ENCODE measurements at regions not wholly inside any gene's neighbourhood (a gene's known extent, or its start where the extent isn't known, plus 50 kb on each side); places are given as distances from the start of the nearest gene placed in this dataset.

DNA sequence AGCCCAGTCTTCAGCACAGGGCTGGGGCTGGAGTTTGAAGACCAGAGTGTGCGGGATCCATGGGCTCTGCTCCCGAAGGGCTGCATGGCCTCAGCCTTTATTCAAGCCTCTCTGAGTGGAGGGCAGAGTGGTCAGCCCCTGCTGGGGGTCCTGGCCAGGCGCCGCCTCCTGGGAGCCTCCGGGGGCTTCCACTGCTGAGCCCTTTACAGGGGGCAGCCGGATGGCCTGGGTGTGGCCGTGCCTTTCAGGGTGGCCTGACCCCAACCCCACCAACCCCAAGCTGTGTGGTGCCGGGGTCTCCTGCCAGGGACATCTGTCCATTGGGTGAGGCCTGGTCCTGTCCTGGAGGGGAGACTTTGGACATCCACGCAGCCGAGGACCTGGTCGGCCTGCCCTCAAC is 76.0 kb upstream of the SLCO4A1 start:
- H3K4me1 ChIP-seq (ENCODE audit: insufficient read depth) = no peaks in the 10 kb centered on the region
- DNase-seq = no peak
- H3K36me3 ChIP-seq = no peaks in the 10 kb centered on the region
- intact Hi-C loops (cut with DNase I) = no loop called here
- H3K27ac ChIP-seq = no peak overlapping the region
- TF ChIP-seq, protein P1, sequence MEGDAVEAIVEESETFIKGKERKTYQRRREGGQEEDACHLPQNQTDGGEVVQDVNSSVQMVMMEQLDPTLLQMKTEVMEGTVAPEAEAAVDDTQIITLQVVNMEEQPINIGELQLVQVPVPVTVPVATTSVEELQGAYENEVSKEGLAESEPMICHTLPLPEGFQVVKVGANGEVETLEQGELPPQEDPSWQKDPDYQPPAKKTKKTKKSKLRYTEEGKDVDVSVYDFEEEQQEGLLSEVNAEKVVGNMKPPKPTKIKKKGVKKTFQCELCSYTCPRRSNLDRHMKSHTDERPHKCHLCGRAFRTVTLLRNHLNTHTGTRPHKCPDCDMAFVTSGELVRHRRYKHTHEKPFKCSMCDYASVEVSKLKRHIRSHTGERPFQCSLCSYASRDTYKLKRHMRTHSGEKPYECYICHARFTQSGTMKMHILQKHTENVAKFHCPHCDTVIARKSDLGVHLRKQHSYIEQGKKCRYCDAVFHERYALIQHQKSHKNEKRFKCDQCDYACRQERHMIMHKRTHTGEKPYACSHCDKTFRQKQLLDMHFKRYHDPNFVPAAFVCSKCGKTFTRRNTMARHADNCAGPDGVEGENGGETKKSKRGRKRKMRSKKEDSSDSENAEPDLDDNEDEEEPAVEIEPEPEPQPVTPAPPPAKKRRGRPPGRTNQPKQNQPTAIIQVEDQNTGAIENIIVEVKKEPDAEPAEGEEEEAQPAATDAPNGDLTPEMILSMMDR (IDR thresholded peaks at IDR 0.05) = no peak
- TF ChIP-seq EP300 (IDR thresholded peaks at IDR 0.05) = no peak
- TF ChIP-seq POLR2A (IDR thresholded peaks at IDR 0.05) = no peak
- 77 to 84% (median 81%) methylated on average over 10 to 11 of the region's 11 CpGs for WGBS, 3 donors
- no peaks in the 10 kb centered on the region for H3K9me3 ChIP-seq
- H3K27me3 ChIP-seq = no peaks in the 10 kb centered on the region
- no peak overlapping the region for H3K4me3 ChIP-seq

DNA sequence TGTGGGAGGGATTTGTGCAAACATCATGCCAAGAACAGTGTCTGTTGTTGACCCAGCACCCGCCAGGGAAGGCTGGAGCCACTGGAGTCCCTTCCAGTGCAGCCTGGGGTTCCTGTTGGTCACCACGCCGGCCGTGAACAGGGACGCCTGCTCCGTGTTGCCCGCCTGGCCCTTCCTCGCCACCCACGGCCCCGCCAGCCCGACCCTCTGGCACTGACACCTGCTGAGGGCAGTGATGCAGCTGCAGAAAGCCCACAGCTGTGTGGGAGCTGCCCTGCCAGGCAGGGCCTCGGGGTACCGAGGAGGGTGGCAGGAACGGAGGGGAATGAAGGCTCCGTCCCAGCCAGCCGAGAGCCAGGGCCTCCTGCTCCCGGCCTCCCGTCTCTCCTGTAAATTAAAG is 75.5 kb upstream of the SLCO4A1 start:
- DNase-seq = no peak
- Histone ChIP-seq H3K27ac (no peak overlapping the region), H3K4me1 (ENCODE audit: insufficient read depth) (no peaks in the 10 kb centered on the region), H3K4me3 (no peak overlapping the region), H3K36me3 (no peaks in the 10 kb centered on the region), H3K27me3 (no peaks in the 10 kb centered on the region), H3K9me3 (no peaks in the 10 kb centered on the region)
- intact Hi-C loops (cut with DNase I) = no loop called here
- WGBS, 3 donors = 64 to 74% (median 65%) methylated on average over 17 to 18 of the region's 18 CpGs
- no peak for TF ChIP-seq POLR2A (IDR thresholded peaks at IDR 0.05)
- no peak for TF ChIP-seq EP300 (IDR thresholded peaks at IDR 0.05)

DNA sequence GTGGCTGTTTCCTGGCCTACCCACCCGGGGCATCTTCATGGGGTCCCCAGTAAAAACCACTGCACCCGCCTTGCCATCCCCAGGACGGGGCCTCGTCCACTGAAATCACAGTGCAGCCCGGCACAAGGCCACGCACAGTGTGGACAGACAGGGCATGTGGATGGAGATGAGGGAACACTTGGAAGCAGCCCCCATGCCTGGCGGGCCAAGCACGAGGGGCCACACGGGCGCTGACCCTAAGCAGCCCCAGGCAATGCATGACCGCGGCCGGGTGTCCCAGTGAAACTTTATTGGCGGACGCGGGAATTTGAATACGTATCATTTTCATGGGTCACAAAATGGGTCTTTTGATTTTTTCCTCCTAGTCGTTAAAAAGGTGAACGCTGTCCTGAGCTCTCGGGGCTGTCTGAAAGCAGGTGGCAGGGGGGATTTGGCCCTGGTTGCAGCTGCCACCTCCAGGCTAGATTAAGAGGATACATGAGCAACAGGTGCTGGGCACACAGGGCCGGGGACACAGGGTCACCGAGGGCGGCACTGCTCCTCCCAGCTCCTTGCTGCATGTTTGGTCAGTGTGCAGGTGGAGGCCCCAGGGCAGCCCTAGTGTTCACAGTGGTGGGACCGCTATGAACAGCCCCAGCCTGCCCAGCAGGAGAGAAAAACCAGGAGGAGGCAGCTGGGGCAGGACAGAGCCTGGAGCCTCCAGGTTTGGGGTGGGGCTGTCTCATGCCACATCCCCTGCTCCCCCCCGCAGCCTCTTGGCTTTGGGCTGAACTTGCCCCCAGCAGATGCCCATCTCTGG is 74.9 kb upstream of the SLCO4A1 start:
- no peak for DNase-seq
- H3K4me1 ChIP-seq (ENCODE audit: insufficient read depth) = no peaks in the 10 kb centered on the region
- H3K27ac ChIP-seq = no peak overlapping the region
- intact Hi-C loops (cut with DNase I) = no loop called here
- no peak overlapping the region for H3K4me3 ChIP-seq
- no peaks in the 10 kb centered on the region for H3K9me3 ChIP-seq
- no peaks in the 10 kb centered on the region for H3K27me3 ChIP-seq
- H3K36me3 ChIP-seq = no peaks in the 10 kb centered on the region
- TF ChIP-seq, protein P1 (IDR thresholded peaks at IDR 0.05) = no peak
- no peak for TF ChIP-seq EP300 (IDR thresholded peaks at IDR 0.05)
- TF ChIP-seq POLR2A (IDR thresholded peaks at IDR 0.05) = no peak
- 80 to 86% (median 84%) methylated on average over 25 of the region's 25 CpGs for WGBS, 3 donors

DNA sequence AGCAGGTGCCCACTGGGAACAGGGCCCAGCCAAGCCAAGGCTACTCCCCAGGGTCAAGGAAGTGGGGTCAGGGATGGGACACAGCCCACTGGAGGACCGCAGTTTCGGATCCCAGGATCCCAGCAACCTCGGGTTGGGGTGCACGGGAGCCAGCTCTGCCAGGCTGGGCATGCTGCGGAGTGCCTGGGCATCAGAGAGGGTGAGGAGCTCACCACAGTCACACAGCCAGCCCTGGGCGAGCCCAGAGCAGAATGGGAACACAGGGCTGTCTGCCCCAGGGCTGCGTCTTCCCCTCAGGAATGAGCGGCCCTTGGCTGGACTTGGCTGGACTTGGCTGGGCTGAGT is 74.3 kb upstream of the SLCO4A1 start:
- no peaks in the 10 kb centered on the region for H3K4me1 ChIP-seq (ENCODE audit: insufficient read depth)
- no peak for DNase-seq
- H3K9me3 ChIP-seq = no peaks in the 10 kb centered on the region
- H3K27ac ChIP-seq = no peak overlapping the region
- H3K27me3 ChIP-seq = no peaks in the 10 kb centered on the region
- intact Hi-C loops (cut with DNase I) = no loop called here
- no peak overlapping the region for H3K4me3 ChIP-seq
- no peaks in the 10 kb centered on the region for H3K36me3 ChIP-seq
- TF ChIP-seq EP300 (IDR thresholded peaks at IDR 0.05) (no peak), POLR2A (IDR thresholded peaks at IDR 0.05) (no peak)
- TF ChIP-seq, protein P1 (IDR thresholded peaks at IDR 0.05) = no peak
- 64 to 88% (median 78%) methylated on average over 8 of the region's 8 CpGs for WGBS, 3 donors

DNA sequence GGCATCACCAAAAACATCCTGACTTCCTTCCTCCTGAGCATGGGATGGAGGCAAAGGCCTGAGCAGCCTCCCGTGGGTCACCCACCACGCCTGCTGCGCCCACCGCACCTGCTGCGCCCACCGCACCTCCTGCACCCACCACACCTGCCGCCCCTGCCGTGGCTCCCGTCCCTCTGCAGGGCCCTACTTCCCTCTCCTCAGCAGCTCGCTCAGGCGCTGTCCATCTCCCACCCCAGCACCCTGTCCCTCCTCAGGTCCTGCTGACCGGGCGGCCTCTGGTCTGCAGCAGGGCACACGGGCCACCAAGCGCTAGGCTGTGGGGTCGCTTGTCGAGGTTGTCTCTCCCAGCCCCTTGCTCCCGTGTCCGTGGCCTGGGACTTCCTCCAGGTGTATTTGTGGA is 72.7 kb upstream of the SLCO4A1 start:
- Histone ChIP-seq H3K9me3 (no peaks in the 10 kb centered on the region), H3K27me3 (no peaks in the 10 kb centered on the region), H3K27ac (no peak overlapping the region), H3K4me1 (ENCODE audit: insufficient read depth) (no peaks in the 10 kb centered on the region), H3K4me3 (no peak overlapping the region), H3K36me3 (no peaks in the 10 kb centered on the region)
- 78 to 83% (median 80%) methylated on average over 19 of the region's 19 CpGs for WGBS, 3 donors
- TF ChIP-seq POLR2A (IDR thresholded peaks at IDR 0.05) = no peak
- TF ChIP-seq EP300 (IDR thresholded peaks at IDR 0.05) = no peak
- TF ChIP-seq, protein P1 (IDR thresholded peaks at IDR 0.05) = no peak
- intact Hi-C loops (cut with DNase I) = no loop called here
- no peak for DNase-seq
